ENCODE measurements at regions not wholly inside any gene's neighbourhood (a gene's known extent, or its start where the extent isn't known, plus 50 kb on each side); places are given as distances from the start of the nearest gene placed in this dataset.
"Not testable (repeated sequence)": the region's sequence is repeated elsewhere in the genome, so short reads cannot be mapped to it uniquely, and the experiment has no call there.

DNA sequence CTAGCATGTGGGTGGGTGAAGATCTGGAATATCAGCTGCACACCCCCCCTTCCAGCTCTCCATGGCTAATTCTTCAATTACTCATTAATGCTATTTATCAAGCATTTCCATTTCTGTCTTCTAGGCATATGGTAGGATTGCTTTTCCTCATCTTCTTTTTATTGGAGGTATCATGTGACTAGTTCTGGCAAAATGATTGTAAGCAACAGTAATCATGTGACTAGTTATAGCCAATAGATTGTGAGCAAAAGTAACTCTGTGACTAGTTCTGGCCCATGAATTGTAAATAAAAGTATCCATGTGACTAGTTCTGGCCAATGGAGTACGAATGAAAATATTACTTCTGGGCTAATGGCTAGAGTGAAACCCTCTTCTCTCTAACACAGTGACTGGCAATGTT lies 107.0 kb upstream of the TMEM132E start:
- no peak for DNase-seq

DNA sequence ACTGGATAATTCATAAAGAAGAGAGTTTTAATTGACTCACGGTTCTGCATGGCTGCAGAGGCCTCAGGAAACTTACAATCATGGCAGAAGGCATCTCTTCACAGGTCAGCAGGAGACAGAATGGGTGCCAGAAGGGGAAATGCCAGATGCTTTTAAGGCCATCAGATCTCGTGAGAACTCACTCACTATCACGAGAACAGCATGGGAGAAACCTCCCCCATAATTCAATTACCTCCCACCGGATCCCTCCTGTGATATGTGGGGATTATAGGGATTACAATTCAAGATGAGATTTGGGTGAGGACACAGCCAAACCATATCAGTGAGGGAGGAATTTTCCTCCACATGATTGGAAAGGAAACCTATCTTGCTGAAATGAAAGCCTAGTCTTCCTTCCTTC lies 108.1 kb upstream of the TMEM132E start:
- not testable (repeated sequence) for DNase-seq

DNA sequence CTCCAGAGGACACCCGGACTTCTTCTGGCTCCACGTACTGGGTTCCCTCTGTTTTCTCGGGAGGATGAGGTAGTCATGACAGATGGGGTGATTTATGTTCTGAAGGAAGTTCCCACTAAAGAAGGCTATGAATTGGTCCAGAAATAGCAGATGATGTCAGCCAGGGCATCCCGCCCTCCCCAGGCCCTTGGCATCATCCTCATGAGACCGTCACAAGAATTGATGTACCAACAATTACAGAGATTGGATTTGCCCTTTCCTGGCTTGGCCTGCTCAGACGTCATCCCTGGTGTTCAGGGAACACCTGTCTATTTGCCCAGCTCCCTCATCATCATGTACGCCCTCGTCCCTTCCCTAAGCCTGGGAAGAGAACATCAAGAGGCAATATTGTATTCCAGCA lies 102.8 kb upstream of the CCL1 start:
- no peak for DNase-seq

DNA sequence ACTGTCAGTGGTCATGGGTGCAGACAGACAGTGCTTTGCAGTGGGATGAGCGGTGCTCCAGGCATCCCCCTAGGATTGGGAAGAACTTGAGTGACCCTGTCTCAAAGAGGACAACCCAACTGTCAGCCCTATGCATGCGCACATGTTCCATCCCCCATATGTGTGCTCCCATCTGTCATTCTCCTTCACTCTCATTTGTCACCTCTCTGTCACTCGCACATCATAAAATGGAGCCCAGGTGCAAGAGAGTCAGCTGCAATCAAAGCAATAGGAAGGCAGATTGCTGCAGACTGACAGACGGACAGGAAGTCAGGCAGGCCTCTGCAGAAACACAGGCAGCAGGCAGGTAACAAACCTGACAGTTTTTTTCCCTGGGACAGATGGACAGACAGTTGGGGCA lies 101.8 kb upstream of the CCL1 start:
- no peak for DNase-seq

DNA sequence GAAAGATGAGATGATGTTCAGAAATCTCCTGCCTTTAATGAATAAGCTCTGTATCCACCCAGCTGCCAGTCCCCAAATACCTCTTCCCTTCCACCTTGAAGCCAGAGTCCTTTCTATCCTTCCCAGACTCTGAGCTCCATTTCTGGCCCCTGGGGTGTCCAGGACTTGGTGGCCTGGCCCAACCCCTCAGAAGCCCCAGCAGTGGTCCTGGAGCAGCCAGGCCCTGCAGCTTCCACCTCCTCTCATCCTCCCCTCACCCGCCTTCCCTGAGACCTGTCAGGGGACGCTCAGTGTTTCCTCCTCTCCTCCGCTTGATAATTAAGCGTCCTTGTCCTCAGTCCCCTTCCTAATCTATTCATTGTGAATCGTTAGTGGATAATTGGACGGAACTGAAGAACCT lies 95.2 kb upstream of the CCL1 start:
- no peak for DNase-seq

DNA sequence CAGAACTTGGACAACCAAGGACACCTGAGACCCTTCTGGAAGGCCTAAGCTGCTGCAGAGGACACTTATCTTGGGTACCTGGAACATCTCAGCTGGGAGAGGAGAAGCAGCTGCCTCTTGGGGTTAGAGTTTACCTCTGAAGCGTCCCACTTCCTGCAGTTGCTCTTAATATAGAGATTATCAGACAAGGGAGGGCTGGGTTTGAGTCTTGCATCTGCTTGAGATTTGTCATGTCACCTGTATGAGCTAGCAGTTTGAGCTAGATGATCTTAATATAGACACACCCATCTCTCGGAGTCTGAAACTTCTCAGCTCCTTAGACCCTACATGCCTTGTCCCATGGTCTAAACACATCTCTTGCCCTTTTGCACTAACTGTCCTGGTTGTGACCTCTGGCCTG lies 93.1 kb upstream of the CCL1 start:
- no peak for DNase-seq

DNA sequence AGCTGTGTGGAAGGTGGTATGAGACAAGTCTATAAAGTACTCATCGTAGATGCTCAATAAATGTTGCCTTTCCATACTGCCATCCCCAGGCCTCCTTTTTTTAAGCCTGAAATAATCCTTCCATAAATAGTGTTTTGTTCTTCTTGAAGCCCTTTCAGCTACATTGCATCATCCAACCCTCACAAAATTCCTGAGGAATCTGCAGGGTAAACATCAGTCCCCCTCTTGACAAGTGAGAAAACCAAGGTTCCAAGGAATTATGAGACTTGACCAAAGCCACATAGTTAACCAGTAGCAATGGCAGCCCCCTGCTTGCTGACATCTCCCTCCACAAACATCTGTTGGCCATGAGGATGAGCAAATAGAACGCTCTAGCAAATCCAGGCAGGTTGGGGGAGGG lies 89.7 kb upstream of the CCL1 start:
- DNase-seq = no peak

DNA sequence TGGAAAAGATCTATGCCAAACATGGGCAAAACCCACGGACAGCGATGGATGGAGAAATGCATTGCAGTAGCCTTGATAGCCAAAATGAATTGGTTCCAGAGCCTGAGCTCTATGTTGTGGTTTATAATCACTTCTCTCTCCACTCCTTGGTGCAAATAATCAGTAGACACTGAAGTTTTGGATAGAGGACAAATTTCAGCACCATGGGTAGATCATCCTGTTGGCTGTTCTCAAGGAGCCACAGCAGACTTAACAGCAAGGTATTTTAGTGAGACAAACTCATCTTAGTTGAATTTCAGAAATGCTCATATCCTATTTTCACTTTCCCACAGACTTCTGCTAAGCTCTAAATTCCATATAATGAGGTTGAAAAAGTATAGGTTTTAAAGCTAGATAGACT lies 88.3 kb upstream of the CCL1 start:
- no peak for DNase-seq

DNA sequence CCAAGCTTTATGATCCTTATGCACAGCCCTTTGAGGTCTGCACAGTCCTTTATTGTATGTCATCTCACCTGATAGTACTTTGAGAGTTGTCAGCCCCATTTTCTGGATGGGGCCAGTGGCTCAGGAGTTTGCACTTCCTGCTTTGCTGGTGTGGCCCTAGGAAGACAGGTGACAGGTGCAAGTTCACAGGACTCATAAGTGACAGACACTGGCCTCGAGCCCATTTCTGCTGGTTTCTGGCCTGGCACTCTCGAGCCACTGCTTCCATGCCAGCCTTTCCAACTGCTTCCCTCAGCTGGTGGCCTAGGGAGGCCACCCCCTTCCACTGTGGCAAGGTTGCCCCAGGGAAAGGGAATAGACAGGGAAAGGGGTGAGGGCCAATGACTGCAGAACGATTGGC lies 84.4 kb upstream of the CCL1 start:
- no peak for DNase-seq

DNA sequence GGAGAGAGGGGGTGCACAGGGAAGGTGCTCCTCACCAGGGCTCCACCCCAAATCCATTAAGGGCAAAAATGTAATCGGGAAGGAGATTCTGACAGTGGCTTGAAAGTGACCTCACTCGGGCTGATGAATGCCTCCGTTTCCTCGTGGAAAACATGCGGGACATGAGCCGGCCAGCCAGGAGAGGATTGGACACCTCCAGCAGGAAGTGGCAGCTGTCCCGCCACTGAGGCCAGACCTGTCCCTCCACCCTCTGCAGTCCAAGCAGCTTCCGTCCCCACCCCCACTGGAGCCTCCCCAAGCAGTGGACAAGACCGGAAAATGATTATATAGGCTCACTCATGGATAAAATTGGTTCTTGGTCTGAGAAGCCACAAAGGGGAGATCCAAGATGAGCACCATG lies 82.1 kb upstream of the CCL1 start:
- DNase-seq = no peak

DNA sequence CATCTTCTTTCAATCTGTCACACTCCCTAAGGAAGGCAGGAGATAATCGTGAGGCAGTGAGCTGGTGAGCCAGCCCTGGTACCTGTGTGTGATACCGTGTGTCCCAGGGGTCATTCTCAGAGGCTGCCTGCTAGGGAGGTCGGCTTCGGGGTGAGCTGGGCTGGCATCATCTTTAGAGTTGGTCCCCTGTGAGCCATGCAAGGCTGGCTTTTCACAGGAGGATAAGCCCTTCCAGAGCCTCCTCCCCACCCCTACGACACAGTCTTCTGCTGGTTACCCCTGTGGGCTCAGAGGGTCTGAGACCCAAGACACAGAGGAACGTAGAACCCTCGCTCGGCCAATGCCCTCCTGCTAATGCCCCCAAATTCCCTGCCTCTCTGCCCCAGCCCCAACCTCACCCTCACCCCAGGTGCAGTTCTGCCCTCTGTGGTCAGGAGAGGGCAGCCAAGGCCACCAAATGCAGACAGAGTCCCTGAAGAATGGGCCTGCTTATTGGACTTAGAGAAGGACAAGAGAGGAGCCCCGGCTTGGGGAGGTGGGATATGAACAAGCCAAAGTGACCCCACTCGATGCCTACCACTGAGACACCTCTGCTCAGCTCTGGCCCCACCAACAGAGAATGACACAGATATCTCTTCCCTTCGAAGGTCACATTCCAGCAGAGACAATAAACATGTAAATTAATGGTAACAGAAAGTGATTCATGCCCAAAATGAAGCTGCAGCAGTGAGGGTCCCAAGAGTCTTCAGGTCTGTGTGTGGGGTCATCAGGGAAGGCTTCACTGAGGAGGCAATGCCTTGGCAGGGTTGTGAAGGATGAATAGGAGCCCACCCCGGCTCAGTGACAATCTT lies 80.8 kb upstream of the CCL1 start:
- DNase-seq = no peak

DNA sequence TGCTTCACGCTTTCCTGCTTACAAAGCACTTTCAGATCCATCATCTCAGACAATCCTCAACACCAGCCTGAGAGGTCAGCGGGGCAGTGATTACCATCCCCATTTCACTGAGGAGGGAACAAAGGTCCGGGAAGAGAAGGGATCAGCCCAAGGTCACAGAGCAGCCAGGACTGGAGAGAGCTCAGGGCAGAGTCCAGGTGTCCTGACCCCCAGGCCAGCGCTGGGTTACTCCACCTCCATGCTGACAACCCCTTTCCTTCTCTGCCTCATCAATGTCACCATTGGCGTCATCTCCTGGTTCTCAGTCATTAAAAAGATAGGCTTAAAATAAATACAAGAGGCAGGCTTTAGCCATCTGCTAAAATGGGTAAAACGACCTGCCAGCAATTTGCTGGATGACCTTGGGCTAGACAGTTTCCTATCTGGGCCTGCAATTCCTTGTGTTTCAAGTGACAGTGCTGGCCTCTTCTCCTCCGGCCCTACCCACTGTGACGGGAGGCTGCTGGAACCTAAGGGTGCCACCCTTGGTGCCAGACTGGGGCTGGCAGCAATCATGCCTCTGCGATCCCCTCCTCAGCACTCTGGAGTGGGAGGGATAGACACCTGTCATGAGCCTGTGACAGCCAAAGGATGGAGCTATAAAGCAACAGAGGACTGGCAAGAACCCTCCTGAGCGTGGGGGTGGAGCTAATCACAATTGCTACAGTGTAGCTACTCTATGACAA lies 79.5 kb upstream of the CCL1 start:
- no peak for DNase-seq

DNA sequence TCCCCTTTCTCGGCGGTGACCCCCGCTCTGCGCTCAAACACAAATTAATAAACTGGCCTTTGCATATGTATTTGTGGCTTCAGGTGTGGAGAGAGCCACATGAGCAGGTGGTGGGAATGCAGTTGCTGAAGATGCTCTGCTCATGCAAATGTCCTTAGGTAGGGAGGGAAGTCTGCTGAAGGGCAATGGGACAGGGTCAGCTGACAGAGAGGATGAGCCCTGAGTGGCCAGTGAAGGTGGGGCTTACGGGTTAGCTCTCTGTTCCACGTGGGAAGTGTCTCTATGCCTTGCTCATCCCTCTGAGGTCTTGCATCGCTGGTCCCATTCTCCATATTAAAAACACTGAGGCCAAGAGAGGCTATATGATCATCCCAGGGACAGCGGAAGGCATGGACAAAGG lies 74.2 kb upstream of the CCL1 start:
- no peak for DNase-seq

DNA sequence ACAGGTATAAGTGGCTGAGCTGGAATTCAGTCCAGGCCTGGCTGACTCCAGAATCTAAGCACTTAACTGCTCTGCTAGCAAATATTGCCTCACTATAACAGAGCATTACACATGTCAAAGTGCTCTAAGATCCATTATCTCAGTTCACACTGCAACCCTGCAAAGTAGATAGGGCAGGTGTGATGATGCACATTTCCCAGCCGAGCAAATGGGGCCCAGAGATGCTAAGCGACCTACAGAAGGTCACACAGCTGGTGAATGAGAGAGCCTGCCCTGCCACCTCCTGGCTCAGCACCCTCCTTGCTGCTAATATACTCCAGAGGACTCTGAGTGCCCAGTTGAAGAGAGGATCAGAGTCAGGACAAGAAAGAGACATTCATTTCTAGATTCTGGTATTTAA lies 73.6 kb upstream of the CCL1 start:
- no peak for DNase-seq

DNA sequence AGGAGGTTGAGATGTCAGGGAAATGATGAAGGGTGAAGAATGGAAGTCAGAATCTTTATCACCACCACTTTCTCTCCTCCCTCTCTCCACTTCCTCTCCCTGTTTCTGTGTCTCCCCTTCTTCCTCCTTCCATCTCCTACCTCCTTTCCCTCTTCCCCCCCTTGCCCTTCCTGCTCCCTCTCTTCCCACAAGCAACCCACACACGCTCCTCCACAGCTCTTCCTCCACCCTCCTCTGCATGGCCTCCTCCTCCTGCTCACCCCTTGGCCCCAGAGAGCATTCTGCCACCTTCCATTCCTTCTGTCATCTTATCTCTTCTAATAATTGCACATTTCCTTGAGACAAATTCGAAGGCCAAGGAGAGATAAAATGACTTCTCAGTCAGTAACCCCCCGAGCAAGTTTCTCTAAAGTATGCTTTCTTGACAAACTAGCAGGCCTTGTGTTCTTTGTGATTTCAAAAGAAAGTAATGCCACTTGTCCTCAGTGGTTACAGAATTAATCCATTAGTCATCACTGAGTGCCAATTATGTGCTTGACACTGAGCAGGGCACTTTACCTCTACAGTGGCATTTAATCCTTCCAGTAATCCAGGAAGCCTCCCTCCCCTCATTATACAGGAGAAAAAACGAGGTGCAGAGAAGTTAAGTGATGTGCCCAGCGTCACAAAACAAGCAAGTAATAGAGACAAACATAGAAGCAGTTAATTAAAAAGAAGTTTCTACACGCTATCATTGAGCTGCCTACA lies 72.3 kb upstream of the CCL1 start:
- no peak for DNase-seq

DNA sequence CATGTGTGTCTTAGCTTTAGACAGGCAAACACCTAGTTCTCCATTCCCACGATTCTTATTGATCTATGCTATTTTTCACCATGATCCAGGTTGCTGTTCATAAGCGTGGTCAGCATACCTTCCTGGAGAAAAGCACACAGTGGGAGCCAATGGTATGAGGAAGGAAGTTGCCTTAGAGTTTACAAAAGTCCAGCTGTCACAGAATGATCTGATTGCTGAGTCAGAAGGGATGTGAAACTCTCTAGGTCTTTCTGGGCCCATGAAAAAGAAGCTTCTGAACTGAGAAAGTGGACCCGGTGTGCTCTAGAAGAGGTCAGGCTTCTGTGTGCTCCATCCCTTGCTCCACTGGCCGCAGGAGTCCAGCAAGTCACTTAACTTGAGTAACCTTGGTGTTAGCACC lies 71.0 kb upstream of the CCL1 start:
- DNase-seq = no peak

DNA sequence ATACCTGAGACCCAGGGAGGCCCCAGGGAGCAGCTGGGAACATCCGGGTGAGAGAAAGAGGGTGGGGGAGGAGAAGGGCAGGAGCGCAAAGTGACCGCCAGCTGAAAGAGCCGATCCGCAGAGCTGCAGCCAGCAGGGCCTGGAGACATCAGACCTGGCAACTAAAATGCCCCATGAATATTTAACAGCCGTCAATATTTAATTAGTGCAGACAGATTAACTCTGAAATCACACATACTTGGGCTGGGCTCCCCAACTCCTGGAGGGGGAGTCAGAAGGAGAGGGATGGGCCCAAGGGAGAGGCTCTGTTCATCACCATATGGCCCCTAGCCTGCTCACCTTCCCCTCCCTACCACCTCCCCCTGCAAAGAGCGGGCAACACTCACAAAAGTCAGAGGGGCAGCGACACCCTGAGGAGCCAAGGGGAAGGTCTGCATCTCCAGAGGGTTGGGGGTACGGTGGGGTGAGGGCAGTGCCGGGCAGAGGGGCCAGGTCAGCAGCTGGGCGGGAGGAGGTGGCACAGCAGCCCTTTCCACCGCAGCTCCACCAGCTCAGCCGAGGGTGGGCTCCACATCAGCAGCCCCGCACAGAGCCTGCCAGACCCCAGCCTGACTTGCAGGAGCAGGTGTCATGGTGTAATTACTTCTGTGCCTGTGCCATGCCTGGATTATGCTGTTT lies 61.9 kb upstream of the CCL1 start:
- DNase-seq = no peak

DNA sequence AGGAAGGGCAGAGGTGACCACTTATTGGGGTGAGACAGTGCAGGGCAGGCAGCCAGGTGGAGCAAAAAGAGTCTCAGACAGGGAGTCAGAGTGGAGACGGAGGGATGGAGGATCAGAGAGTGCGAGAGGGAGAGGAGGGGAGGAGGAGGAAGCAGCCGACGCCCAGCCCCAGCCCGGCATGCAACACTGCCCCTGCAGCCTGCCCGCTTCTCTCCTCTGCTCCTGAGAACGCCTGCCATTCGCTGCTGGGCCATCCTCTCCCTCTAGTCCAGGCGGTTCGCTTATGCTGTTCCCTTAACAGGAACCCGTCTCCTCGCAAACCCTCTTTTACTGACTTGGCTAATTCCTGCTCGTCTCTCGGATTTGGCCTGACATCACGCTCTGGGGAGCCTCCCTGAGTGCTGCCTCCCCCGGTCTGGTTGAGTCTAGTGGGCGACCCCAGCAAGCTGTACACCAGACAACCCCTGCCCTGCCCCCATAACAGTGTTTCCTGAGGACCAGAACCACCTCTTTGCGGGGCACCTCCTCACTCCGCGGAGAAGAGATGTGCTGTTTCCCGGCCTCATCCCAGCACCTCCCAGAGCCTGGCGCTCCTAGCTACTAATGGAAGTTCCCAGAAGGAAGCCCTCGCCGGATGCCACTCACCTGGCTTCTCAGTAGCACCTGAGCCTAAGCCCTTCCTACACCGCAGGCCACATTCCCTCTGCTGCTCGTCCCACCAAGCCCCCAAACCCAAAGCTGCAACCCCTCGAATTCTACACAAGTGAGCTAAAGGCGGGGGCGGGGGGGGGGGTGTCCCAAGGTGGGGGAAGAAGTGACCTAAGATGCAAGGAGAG lies 61.2 kb upstream of the CCL1 start:
- no peak for DNase-seq

DNA sequence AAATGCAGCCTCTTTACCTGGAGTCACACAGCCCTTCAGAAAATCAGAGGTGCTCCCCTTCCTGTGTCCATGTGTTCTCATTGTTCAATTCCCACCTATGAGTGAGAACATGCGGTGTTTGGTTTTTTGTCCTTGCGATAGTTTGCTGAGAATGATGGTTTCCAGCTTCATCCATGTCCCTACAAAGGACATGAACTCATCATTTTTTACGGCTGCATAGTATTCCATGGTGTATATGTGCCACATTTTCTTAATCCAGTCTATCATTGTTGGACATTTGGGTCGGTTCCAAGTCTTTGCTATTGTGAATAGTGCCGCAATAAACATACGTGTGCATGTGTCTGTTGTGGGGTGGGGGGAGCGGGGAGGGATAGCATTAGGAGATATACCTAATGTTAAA lies 60.3 kb upstream of the CCL1 start:
- not testable (repeated sequence) for DNase-seq

DNA sequence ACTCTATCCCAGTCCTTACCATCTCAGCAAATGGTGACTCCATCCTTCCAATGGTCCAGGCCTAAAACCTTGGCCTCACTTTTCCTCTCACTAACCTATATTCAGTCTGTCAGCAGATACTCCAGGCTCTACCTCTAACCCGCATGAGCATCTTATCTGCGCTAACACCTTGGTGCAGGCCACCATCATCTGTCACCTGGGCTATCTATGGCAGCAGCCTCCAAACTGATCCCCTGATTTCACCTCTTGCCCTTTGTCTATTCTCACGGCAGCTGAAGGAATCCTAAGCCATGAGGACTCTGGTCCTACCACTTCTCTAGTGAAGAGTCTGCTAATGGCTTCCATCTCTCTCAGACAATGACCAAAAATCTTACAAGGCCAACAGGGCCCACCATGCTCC lies 57.9 kb upstream of the CCL1 start:
- no peak for DNase-seq

DNA sequence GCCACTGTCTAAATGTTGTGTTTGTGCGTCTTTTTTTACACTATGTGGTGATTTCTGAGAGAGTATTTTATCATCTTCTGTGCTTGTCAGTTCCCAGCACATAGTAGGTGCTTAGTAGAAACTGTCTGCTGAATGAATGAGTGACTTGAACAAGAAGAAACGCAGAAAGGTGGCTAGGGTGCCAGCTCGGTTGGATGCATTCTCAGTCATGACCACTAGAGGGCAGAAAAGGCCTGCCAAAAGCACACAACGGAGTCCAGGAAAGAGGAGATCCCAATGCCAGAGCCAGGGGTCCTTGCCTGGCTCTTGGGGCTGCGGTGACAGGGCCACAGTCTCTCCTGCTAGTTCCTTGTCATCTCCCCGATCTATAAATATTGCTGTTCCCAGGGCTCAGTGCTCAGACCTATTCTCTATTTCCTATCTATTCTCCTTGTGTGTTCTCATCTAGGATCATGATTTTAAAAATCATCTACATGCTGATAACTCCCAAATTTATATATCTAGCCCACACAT lies 57.3 kb upstream of the CCL1 start:
- peak; percentile 67 to 71 for DNase-seq

DNA sequence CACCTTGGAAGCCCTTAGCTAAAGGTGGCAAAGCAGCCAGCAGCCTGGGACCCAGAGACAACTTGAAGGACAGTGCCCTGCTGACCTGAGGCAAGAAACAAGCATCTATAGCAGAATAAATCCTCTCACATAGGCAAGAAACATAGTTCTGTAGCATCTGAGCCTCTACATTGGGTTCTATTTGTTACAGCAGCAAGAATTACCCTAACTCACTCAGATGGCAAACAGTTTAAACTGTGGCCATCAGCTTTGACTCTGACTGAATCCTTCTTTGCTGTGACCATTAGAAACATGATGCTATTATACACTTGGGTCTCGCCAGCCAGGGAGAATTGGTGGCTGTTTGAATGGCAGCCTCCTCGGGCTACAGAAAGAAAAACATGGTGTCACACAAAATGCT lies 53.1 kb upstream of the CCL1 start:
- no peak for DNase-seq
